Right lobe of liver (tissue), 4 donors: ENCODE measurements at regions not wholly inside any gene's neighbourhood (a gene's known extent, or its start where the extent isn't known, plus 50 kb on each side); places are given as distances from the start of the nearest gene placed in this dataset.

Experiments used
- POLR2A ChIP-seq: fragments of 450-650 bp; IDR thresholded peaks from one replicate; pipeline ENCODE4 v1.6.1; 2017; ENCODE audit warnings: antibody characterized with exemption, mild to moderate bottlenecking
- TF ChIP-seq, protein P1 (sequence below), 4 donors: fragments of 200-600 bp in 3 of 4; fragments of 450-650 bp in 1 of 4; IDR thresholded peaks; one replicate each; pipeline versions ENCODE4 v1.5.1 to v1.8.0; 2016 to 2022; ENCODE audit warnings: antibody characterized with exemption in 4 of 4, mild to moderate bottlenecking in 2 of 4
- donor health status: DM: no; HTN: no; CAD: no.
- donor health status: DM: no; HTN: no; CAD: no.
- donor health status: DM: no; HTN: yes; CAD: no.

DNA sequence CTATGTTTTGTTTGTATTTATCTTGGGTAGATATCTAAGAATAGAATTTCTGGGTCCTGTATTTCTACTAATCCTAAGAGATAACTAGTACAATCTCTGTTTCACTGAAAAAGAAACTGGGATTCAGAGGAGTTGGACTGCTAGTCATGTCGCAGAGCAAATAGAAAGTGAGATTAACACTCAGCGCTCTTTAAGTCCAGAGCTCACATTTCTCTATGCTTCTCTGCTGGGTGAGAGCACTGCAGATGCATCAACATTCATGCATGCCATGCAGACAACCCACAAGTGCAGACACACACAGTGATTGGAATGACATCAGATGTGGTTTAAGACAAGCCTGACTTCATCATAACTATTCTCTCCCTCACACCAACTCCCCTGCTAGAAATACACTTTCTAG lies 563.8 kb downstream of the TDRD15 start:
- TF ChIP-seq, protein P1, sequence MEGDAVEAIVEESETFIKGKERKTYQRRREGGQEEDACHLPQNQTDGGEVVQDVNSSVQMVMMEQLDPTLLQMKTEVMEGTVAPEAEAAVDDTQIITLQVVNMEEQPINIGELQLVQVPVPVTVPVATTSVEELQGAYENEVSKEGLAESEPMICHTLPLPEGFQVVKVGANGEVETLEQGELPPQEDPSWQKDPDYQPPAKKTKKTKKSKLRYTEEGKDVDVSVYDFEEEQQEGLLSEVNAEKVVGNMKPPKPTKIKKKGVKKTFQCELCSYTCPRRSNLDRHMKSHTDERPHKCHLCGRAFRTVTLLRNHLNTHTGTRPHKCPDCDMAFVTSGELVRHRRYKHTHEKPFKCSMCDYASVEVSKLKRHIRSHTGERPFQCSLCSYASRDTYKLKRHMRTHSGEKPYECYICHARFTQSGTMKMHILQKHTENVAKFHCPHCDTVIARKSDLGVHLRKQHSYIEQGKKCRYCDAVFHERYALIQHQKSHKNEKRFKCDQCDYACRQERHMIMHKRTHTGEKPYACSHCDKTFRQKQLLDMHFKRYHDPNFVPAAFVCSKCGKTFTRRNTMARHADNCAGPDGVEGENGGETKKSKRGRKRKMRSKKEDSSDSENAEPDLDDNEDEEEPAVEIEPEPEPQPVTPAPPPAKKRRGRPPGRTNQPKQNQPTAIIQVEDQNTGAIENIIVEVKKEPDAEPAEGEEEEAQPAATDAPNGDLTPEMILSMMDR (IDR thresholded peaks at IDR 0.05), result no peak
- TF ChIP-seq POLR2A, result no peak
